HG02970 (cell line): ENCODE measurements at regions not wholly inside any gene's neighbourhood (a gene's known extent, or its start where the extent isn't known, plus 50 kb on each side); places are given as distances from the start of the nearest gene placed in this dataset.
"Not testable (repeated sequence)": the region's sequence is repeated elsewhere in the genome, so short reads cannot be mapped to it uniquely, and the experiment has no call there.

Experiments used
- ATAC-seq: cut with Tn5 transposase; IDR thresholded peaks from one replicate; pipeline ENCODE4 v1.9.1; 2021; ENCODE audit warnings: mild to moderate bottlenecking, moderate library complexity, moderate number of reproducible peaks; ENCODE audit not compliant: unreplicated experiment, low FRiP score

DNA sequence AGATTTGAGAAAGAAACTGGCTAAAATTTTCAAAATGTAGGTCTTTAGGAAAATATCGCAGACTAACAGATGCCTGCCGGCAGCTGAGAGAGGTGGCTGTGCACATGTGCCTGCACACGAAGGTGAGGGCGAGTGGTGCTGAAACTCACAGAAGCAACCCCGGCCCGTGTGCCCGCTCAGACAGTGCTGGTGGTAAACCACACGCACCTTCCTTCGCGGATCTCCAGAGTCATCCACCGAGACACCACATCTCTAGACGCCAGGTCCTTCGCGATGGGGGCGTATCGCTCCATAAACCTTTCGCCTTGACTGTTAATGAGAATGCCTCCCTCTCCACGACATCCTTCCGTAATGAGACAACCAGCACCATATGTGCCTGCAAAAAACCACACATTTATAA, 68.5 kb upstream of the TNK2 start:
- ATAC-seq: not testable (repeated sequence)

DNA sequence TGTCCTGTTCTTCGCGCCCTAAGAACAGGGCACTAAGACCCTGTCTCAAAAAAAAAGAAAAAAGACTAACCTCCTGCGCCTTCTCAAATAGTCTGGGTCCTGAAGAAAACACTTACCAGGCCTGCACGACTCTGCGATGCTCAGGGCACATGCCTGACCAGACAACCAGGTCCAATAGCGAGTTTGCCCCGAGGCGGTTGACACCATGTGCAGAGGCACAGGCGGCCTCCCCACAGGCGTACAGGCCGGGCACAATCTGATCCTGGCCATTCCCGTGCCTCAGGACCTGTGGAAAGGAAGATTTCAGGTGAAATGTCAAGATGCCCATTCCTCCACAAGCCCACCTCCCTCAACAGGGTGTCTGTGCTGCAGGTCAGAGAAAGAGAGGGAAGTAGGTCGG, 65.9 kb upstream of the TNK2 start:
- ATAC-seq: not testable (repeated sequence)

DNA sequence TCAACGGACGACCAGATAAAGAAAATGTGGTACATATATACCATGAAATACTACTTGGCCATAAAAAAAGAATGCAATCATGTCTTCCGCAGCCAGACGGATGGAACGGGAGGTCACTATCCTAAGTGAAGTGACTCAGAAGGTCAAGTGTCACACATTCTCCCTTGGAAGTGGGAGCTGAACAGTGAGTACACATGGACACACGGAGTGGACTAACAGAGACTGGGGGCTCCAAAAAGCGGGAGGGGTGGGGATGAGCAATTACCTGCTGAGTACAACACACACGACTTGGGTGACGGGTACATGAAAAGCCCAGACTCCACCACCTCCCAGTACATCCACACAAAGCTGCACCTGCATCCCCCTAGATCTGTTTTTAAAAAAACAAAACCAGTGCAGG, 62.5 kb upstream of the TNK2 start:
- ATAC-seq: not testable (repeated sequence)

DNA sequence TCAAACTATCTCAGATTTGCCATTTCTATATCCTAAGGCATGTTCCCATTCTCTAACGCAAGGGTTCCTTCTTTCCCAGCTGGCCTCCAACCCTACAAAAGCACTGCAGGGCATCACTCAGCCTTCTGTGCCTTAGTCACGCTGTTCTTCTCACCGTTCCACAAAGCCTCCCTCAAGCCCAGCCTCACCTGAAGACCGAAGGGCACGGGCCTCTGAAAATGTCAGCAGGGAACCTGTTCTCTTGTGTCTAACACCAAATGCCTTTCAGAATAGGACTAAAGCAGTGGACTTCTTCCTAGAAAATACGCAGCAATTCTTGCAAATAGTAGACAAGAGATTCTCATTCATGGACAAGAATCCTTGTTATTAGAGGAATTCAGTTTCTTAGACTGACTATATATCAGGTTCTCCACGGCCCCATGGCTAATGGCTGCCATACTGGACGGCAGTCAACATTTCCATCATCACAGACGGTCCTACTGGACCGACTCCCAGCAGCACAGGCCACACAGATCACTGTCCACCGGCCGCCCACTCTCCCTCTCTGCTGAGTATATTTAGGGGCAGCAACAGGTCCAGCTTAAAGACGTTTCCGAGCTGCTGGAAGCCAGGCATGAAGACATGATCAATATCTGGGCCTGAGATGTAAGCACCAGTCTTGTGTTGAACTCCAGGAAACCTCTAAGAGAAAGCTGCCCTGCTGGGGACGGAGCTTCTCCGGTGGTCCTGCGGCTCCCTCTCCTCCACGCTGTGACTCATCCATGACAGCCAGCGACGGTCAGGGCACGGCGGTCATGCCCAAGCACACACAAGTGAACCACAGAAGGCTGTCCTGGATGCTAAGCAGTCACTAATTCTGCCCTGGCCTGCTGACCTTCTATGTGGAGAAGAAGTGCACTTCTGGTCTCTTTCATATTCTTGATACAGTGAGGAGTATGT, 61.8 kb upstream of the TNK2 start:
- ATAC-seq: not testable (repeated sequence)

DNA sequence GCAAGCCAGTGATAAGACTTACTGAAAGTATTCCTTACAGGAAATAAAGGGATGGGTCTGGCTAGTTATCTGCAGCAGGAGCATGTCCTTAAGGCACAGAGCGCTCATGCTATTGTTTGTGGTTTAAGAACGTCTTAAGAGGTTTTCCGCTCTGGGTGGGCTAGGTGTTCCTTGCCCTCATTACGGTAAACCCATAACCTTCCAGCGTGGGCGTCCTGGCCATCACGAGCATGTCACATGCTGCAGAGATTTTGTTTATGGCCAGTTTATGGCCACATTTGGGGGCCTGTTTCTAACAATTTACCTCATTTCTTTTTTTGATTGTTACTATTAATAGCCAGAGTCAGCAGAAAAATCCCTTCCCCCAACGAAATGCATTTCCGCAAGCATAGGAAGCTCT, 61.0 kb upstream of the TNK2 start:
- ATAC-seq: not testable (repeated sequence)

DNA sequence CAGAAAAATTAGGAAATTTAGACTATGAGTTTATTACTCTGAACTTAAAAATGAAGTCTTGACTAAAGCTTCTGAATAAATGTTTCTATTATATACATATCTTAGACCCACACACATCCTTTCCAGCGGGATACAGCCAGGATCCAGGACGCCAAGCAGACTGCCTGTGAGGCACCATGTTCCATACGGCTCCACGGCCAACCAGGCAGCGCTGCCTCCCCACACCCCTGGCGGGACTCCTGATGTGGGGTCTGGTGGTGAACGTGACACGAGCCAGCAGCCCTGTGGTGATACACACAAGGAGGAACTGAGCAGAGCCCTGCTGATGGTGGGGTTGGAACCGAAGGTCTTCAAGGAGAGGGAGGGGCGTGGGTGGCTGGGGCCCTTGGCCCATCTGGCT, 59.8 kb upstream of the TNK2 start:
- not testable (repeated sequence) for ATAC-seq

DNA sequence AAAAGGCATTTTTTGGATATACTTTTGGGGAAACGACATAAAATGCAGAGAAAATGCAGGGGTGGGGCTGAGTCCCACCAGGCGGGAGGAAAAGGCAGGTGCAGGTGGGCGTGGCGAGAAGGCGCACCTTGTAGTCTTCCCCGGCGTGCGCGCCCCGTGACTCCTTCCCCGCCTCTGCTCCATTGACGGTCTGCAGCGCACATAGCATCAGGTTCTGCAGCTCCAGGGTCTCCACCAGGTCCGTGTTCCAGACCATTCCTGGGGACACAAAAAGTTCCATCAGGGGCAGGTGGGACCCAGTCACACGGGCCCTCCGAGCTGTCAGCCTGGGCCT, 59.0 kb upstream of the TNK2 start:
- ATAC-seq: not testable (repeated sequence)

DNA sequence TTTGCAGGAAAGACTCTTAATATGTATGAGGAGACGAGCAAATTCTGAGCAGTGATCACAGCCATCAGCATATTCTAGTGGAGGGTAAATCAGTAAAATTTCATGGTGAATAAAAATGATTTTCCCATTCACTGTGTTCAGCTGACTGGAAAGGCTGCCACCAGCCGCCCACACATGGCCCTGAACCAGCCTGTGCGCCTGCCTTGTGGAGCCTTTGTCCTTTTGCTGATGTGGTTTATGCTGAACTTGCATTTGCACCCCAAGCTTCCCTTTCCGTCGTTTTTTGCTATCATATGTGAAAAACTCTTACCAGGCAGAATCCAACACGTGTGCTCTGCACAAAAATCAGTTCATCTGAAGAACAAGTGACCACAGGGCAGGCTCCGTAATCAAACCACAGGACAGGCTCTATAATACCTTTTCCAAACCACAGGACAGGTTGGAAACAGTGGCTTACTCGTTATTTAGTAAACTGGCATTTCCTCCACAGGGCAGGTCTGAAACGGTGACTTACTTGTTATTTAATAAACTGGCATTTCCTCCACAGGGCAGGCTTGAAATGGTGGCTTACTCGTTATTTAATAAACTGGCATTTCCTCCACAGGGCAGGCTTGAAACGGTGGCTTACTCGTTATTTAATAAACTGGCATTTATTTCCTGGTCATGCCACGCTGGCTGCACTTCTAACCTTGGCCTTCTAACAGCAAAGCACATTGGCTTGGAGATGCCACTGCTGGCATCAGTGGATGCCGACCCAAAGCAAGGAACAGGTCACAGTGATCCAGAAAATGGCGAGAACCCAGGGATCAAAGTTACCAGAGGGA, 58.4 kb upstream of the TNK2 start:
- ATAC-seq: not testable (repeated sequence)

DNA sequence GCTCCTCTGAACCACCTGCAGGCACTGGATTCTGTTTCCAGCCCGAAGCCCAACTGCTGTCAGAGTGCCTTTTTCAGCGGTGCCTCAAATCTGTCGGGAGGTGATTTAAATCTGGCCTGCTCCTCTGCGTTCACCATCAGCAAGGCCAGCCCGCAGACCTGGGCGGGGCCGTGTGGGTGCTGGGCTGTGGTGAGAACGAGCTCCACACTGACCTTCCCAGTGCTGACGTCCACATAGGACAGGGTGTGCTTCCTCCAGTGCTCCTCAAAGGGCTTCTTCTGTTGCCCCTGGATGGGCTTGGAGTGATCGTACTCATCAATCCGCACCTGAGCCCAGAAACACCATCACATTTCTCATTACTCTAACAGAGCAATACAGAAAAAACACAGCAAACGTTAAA, 56.9 kb upstream of the TNK2 start:
- not testable (repeated sequence) for ATAC-seq

DNA sequence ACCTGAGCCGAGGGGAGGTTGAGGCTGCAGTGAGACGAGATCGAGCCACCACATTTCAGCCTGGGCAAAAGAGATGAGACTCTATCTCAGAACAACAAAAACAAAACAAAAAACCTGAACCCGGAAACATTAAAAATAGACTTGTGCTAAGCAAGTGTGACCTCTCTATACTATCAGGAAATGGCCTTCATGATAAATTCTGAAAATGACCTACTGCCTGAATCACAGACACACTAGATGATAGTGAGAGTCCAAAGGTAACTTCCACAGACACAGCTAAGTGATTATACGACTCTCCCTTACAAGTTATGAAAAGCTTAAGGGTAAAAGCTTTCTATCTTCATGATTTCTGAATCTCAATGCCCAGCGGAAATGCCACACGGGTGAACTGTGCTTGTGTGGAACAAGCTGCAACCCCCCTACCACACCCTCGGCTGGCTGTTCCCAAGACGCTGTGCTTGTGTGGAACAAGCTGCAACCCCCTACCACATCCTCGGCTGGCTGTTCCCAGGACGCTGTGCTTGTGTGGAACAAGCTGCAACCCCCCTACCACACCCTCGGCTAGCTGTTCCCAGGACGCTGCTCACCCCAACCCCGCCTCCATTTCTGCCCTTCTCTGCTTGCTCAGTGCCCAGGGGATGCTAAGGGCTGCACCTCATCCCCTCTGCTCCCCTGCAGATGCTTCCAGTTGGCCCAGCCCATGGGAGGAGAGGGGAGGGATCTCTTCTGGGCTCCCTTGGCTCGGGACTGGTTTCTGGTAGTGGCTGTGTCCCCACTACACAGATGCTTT, 56.2 kb upstream of the TNK2 start:
- not testable (repeated sequence) for ATAC-seq

DNA sequence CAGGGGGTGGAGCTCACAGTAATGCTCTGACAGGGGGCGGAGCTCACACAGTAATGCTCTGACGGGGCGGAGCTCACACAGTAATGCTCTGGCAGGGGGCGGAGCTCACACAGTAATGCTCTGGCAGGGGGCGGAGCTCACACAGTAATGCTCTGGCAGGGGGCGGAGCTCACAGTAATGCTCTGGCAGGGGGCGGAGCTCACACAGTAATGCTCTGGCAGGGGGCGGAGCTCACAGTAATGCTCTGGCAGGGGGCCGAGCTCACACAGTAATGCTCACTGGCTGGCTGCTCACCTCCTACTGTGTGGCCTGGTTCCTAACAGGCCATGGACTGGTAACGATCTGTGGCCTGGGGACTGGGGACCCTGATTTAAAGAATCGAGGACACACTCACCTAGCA, 53.9 kb upstream of the TNK2 start:
- not testable (repeated sequence) for ATAC-seq

DNA sequence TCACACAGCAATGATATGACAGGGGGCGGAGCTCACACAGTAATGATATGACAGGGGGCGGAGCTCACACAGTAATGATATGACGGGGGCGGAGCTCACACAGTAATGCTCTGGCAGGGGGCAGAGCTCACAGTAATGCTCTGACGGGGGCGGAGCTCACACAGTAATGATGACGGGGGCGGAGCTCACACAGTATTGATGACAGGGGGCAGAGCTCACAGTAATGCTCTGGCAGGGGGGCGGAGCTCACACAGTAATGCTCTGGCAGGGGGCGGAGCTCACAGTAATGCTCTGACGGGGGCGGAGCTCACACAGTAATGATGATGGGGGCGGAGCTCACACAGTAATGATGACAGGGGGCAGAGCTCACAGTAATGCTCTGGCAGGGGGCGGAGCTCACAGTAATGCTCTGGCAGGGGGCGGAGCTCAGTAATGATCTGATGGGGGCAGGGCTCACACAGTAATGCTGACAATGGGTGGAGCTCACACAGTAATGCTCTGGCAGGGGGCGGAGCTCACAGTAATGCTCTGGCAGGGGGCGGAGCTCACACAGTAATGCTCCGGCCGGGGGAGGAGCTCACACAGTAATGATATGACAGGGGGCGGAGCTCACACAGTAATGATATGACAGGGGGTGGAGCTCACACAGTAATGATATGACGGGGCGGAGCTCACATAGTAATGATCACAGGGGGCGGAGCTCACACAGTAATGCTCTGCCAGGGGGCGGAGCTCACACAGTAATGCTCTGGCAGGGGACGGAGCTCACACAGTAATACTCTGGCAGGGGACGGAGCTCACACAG, 52.8 kb upstream of the TNK2 start:
- ATAC-seq: not testable (repeated sequence)

DNA sequence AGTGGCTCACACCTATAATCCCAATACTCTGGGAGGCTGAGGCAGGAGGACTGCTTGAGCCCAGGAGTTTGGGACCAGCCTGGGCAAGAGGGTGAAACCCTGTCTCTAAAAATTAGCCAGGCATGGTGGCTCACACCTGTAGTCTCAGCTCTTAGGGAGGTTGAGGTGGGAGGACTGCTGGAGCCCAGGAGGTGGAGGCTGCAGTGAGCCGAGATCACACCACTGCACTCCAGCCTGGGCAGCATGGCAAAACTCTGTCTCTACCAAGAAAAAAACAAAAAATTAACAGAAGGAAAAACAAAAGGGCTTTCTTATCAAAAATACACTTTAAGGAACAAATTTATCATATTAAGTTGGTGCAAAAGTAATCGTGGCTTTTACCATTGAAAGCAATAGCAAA, 51.8 kb upstream of the TNK2 start:
- not testable (repeated sequence) for ATAC-seq

DNA sequence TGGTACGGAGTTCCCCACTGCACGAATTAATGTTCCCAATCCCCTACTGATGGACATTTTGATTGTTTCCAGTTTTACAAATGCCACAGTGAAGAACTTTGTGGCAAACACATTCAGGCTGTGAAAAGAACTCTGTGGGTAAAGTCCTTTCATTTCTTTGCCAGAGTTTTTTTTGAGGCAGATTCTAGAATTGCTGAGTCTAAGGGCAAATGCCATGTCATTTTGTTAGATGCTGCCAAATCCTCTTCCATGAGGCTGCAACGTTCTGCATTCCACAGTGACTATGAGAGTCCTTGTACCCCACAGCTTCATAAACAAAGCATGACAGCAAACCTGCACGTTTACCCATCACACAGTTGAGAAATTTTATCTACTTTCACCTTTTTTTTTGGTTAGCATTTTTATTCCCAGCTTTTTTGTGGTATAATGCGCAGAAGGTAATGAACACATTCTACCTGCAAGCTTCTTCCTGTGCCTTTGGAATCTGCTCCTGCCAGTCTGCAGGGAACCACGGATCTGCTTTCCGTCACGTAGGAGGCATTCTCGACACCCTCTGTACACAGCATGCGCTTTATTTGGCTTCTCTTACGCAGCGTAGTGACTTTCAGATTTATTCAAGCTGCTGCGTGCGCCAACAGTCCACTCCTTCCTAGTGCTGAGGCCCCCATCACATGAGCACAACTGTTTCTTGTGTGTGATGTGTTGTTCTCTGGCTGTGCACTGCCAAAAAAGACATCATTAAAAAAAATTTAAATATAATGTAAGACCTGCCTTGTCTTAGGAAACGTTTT, 51.2 kb upstream of the TNK2 start:
- not testable (repeated sequence) for ATAC-seq

DNA sequence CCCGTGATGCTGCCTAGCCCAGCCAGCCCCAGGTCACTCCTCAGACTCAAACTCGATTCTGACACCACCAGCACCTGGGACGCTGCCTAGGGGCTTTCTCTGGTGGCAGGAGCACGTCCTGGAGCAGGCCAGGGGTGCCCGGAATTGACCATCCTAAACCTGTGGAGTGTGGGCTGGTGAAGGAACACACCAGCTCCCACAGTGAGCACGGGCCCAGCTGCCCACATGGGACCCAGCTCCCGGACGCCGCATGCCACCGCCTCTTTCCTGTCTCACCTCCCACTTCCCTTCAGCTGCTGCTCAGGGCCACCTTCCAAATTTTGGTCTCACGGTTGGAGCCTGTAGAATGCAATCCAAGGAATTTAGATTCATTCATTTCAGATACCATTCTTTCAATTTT, 50.4 kb upstream of the TNK2 start:
- ATAC-seq: not testable (repeated sequence)
